SK-N-SH (cell line): ENCODE measurements at regions not wholly inside any gene's neighbourhood (a gene's known extent, or its start where the extent isn't known, plus 50 kb on each side); places are given as distances from the start of the nearest gene placed in this dataset.

Experiments
- CTCF ChIA-PET: fragments of 300-600, 350-600 bp; formaldehyde crosslinking; extraction: SDS; loops from one replicate; lab custom pipeline; 2021; lab: Yijun Ruan, JAX
- POLR2A ChIA-PET: fragments of 350-600 bp; sonication (Branson Sonifier 250); formaldehyde crosslinking; extraction: SDS; loops from one replicate; lab custom pipeline; 2020; ENCODE audit warnings: antibody characterized with exemption, inconsistent platforms; lab: Yijun Ruan, JAX
- DNase-seq: peaks from one replicate; pipeline ENCODE4 v3.0.0; 2012
- H2AFZ ChIP-seq: fragments of 200-600 bp; sonication (generic); 2 replicates; pipeline ENCODE4 v1.8.1; 2016; ENCODE audit warnings: antibody characterized with exemption, mild to moderate bottlenecking, low read depth
- H3F3A ChIP-seq: fragments of 200-600 bp; sonication (generic); replicated peaks from 2 replicates; pipeline ENCODE3; 2016; ENCODE audit warnings: antibody characterized with exemption, mild to moderate bottlenecking; ENCODE audit not compliant: insufficient read depth
- H3K27ac ChIP-seq, 2 experiments: fragments of 200-500 bp in 1 of 2; fragments of 200-600 bp in 1 of 2; sonication (Bioruptor generic) in 1 of 2; sonication (generic), shearing (Covaris generic) in 1 of 2; 2 replicates each; pipeline versions ENCODE4 v1.5.1 to v1.6.1; 2014 to 2016; ENCODE audit warnings: low read depth in 2 of 2, inconsistent platforms in 1 of 2, low read length in 1 of 2, mild to moderate bottlenecking in 1 of 2, mixed read lengths in 1 of 2
- H3K27me3 ChIP-seq: fragments of 200-600 bp; sonication (generic), shearing (Covaris generic); 2 replicates; pipeline ENCODE4 v1.6.1; 2016; ENCODE audit warnings: mixed run types; ENCODE audit not compliant: insufficient read depth
- H3K36me3 ChIP-seq, 2 experiments: fragments of 200-500 bp in 1 of 2; fragments of 200-600 bp in 1 of 2; sonication (Bioruptor generic) in 1 of 2; sonication (generic) in 1 of 2; replicated peaks in 1 of 2; 2 replicates each; pipeline versions ENCODE3 to v1.5.1; 2014 to 2016; ENCODE audit warnings: low read length in 1 of 2, mild to moderate bottlenecking in 1 of 2; ENCODE audit not compliant: insufficient read depth in 2 of 2, control insufficient read depth in 1 of 2
- H3K4me1 ChIP-seq, 2 experiments: fragments of 200-500 bp in 1 of 2; fragments of 200-600 bp in 1 of 2; sonication (Bioruptor generic) in 1 of 2; sonication (generic), shearing (Covaris generic) in 1 of 2; 2 replicates each; pipeline versions ENCODE4 v1.5.1 to v1.6.1; 2014 to 2016; ENCODE audit warnings: low read depth in 1 of 2, low read length in 1 of 2, mixed run types in 1 of 2; ENCODE audit not compliant: insufficient read depth in 2 of 2, control insufficient read depth in 1 of 2
- H3K4me2 ChIP-seq: fragments of 200-600 bp; sonication (generic), shearing (Covaris generic); 2 replicates; pipeline ENCODE4 v1.6.1; 2017; ENCODE audit warnings: mixed run types
- H3K4me3 ChIP-seq, 2 experiments: fragments of 200-500 bp in 1 of 2; fragments of 200-600 bp in 1 of 2; sonication (Bioruptor generic) in 1 of 2; sonication (generic), shearing (Covaris generic) in 1 of 2; 2 replicates each; pipeline versions ENCODE4 v1.5.1 to v1.8.1; 2014 to 2016; ENCODE audit warnings: low read depth in 2 of 2, inconsistent platforms in 1 of 2, low read length in 1 of 2, mild to moderate bottlenecking in 1 of 2, mixed read lengths in 1 of 2, moderate library complexity in 1 of 2
- H3K79me2 ChIP-seq: fragments of 200-600 bp; sonication (generic); 2 replicates; pipeline ENCODE4 v1.8.1; 2017; ENCODE audit warnings: mild to moderate bottlenecking; ENCODE audit not compliant: insufficient read depth
- H3K9ac ChIP-seq: fragments of 200-600 bp; sonication (generic); 2 replicates; pipeline ENCODE4 v1.6.1; 2017; ENCODE audit warnings: mixed run types
- H3K9me2 ChIP-seq: fragments of 200-600 bp; sonication (generic); 2 replicates; pipeline ENCODE4 v1.6.1; 2017; ENCODE audit warnings: mixed run types
- H3K9me3 ChIP-seq: fragments of 200-600 bp; sonication (generic); 2 replicates; pipeline ENCODE4 v1.6.1; 2017; ENCODE audit warnings: mixed run types, mild to moderate bottlenecking, moderate library complexity
- H4K20me1 ChIP-seq: fragments of 200-600 bp; sonication (generic); 2 replicates; pipeline ENCODE4 v1.6.1; 2017; ENCODE audit warnings: mild to moderate bottlenecking, mixed run types; ENCODE audit not compliant: insufficient read depth
- CHD2 ChIP-seq: fragments of 150-350 bp; IDR thresholded peaks from 2 replicates; pipeline ENCODE4 v1.6.1; 2018; ENCODE audit warnings: low read length; ENCODE audit not compliant: partially characterized antibody
- CTCF ChIP-seq: fragments of 200-600 bp; sonication (generic); IDR thresholded peaks from 2 replicates; pipeline ENCODE4 v1.6.1; 2017; ENCODE audit warnings: antibody characterized with exemption, mild to moderate bottlenecking, moderate library complexity
- GABPA ChIP-seq: IDR thresholded peaks from 2 replicates; pipeline ENCODE4 v1.4.0; 2012; ENCODE audit warnings: low read depth, mild to moderate bottlenecking
- NFIC ChIP-seq: IDR thresholded peaks from 2 replicates; pipeline ENCODE4 v1.4.0; 2012; ENCODE audit warnings: borderline replicate concordance
- POLR2AphosphoS5 ChIP-seq: IDR thresholded peaks from 2 replicates; pipeline ENCODE4 v1.6.1; 2012; ENCODE audit warnings: low read depth, low read length
- RCOR1 ChIP-seq: fragments of 150-350 bp; IDR thresholded peaks from 2 replicates; pipeline ENCODE4 v1.6.1; 2017; ENCODE audit warnings: antibody characterized with exemption, low read length
- TEAD4 ChIP-seq: IDR thresholded peaks from 2 replicates; pipeline ENCODE4 v1.4.0; 2012; ENCODE audit warnings: mild to moderate bottlenecking, borderline replicate concordance; ENCODE audit not compliant: insufficient read depth
- WGBS: methylation state at CpG from one replicate; pipeline ENCODE4 v1.1.6; 2017; ENCODE audit warnings: low lambda C conversion rate; 5-methylcytosine and 5-hydroxymethylcytosine counted together

- 53% methylated on average over 2 of the region's 2 CpGs for WGBS
- Histone ChIP-seq H2AFZ (no peak overlapping the region), H4K20me1 (no peaks in the 10 kb centered on the region), H3K9ac (no peak overlapping the region), H3K4me3 (no peak overlapping the region), H3K36me3 (no peaks in the 10 kb centered on the region), H3K27me3 (no peaks in the 10 kb centered on the region), H3K79me2 (no peaks in the 10 kb centered on the region), H3F3A (no peaks in the 10 kb centered on the region), H3K4me2 (no peak overlapping the region), H3K4me1 (no peaks in the 10 kb centered on the region), H3K9me2 (no peaks in the 10 kb centered on the region), H3K9me3 (no peaks in the 10 kb centered on the region), H3K27ac (no peak overlapping the region)
- DNase-seq, result no peak
- ChIA-PET POLR2A (no interaction called here), CTCF (no interaction called here)
- TF ChIP-seq TEAD4, result no peak
These were observed 61.0 kb downstream of the CTSL start for GRCh38 chr9:87786876-87787275.

GRCh38 chr9:87787735-87788134, 61.8 kb downstream of the CTSL start:
- no peak overlapping the region for H3K27ac ChIP-seq
- H2AFZ ChIP-seq, result no peak overlapping the region
- H3K4me1 ChIP-seq, result no peaks in the 10 kb centered on the region
- no peaks in the 10 kb centered on the region for H3K9me3 ChIP-seq
- no peaks in the 10 kb centered on the region for H3K9me2 ChIP-seq
- no peaks in the 10 kb centered on the region for H3K79me2 ChIP-seq
- H4K20me1 ChIP-seq, result no peaks in the 10 kb centered on the region
- H3K9ac ChIP-seq, result no peak overlapping the region
- no peaks in the 10 kb centered on the region for H3F3A ChIP-seq
- POLR2A ChIA-PET, result no interaction called here
- H3K36me3 ChIP-seq, result no peaks in the 10 kb centered on the region
- no peak for DNase-seq
- no peak overlapping the region for H3K4me2 ChIP-seq
- no peak for TF ChIP-seq GABPA
- TF ChIP-seq POLR2AphosphoS5, result no peak
- TF ChIP-seq RCOR1, result no peak
- no peak for TF ChIP-seq NFIC
- 42% methylated on average over 5 of the region's 5 CpGs for WGBS
- no peak overlapping the region for H3K4me3 ChIP-seq
- CTCF ChIA-PET, result no interaction called here
- H3K27me3 ChIP-seq, result no peaks in the 10 kb centered on the region

GRCh38 chr9:87792831-87793288, 66.9 kb downstream of the CTSL start:
- WGBS, result 39% methylated on average over 6 of the region's 6 CpGs
- POLR2A ChIA-PET, result no interaction called here
- no peak overlapping the region for H2AFZ ChIP-seq

More at GRCh38 chr9:87792831-87793288, 66.9 kb downstream of the CTSL start:
- no peak for DNase-seq
- Histone ChIP-seq H3F3A (no peaks in the 10 kb centered on the region), H3K36me3 (no peaks in the 10 kb centered on the region), H3K9ac (no peak overlapping the region), H4K20me1 (no peaks in the 10 kb centered on the region), H3K9me3 (no peaks in the 10 kb centered on the region), H3K27ac (no peak overlapping the region), H3K4me1 (no peaks in the 10 kb centered on the region), H3K4me3 (no peak overlapping the region), H3K9me2 (no peaks in the 10 kb centered on the region), H3K4me2 (no peak overlapping the region), H3K27me3 (no peaks in the 10 kb centered on the region), H3K79me2 (no peaks in the 10 kb centered on the region)
- CTCF ChIA-PET, result interaction anchor here (1.2 kb wide), 1 partner anchor 114 kb away, joined by 3 read pairs; no protein-coding TSS in a partner anchor
- TF ChIP-seq CTCF, result 0 out of 2 replicates have a peak, but pooled peaks have one; percentile 7
- TF ChIP-seq CHD2, result no peak
